ENCODE measurements at regions not wholly inside any gene's neighbourhood (a gene's known extent, or its start where the extent isn't known, plus 50 kb on each side); places are given as distances from the start of the nearest gene placed in this dataset.

- no peak overlapping the region for H2AFZ ChIP-seq (replicated peaks)
- no peak overlapping the region for H3K9ac ChIP-seq
- H3F3A ChIP-seq (ENCODE audit: low read depth), result no peaks in the 10 kb centered on the region
- H3K27ac Mint-ChIP-seq, result no peak overlapping the region
- H3K36me3 ChIP-seq, result no peaks in the 10 kb centered on the region
- no peak overlapping the region for H3K4me3 ChIP-seq
- no peak for DNase-seq (ENCODE audit: low spot score)
- H3K4me1 ChIP-seq, result peaks cover 14% of the 10 kb centered on the region
- no peaks in the 10 kb centered on the region for H3K27me3 ChIP-seq
- H3K9me3 ChIP-seq (ENCODE audit: low read depth), result no peaks in the 10 kb centered on the region
- TF ChIP-seq, protein P1, sequence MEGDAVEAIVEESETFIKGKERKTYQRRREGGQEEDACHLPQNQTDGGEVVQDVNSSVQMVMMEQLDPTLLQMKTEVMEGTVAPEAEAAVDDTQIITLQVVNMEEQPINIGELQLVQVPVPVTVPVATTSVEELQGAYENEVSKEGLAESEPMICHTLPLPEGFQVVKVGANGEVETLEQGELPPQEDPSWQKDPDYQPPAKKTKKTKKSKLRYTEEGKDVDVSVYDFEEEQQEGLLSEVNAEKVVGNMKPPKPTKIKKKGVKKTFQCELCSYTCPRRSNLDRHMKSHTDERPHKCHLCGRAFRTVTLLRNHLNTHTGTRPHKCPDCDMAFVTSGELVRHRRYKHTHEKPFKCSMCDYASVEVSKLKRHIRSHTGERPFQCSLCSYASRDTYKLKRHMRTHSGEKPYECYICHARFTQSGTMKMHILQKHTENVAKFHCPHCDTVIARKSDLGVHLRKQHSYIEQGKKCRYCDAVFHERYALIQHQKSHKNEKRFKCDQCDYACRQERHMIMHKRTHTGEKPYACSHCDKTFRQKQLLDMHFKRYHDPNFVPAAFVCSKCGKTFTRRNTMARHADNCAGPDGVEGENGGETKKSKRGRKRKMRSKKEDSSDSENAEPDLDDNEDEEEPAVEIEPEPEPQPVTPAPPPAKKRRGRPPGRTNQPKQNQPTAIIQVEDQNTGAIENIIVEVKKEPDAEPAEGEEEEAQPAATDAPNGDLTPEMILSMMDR (IDR thresholded peaks at IDR 0.05), result no peak
- no peak for TF ChIP-seq EZH2 (IDR thresholded peaks at IDR 0.05)
- TF ChIP-seq EZH2phosphoT487 (IDR thresholded peaks at IDR 0.05), result no peak
- no peak overlapping the region for H3K4me2 ChIP-seq
- H4K20me1 ChIP-seq (ENCODE audit: low read depth), result no peaks in the 10 kb centered on the region
- H3K36me3 Mint-ChIP-seq, result no peaks in the 10 kb centered on the region
- no peaks in the 10 kb centered on the region for H3K27me3 Mint-ChIP-seq (ENCODE audit: insufficient read depth, low read depth)
- no peaks in the 10 kb centered on the region for H3K79me2 ChIP-seq (ENCODE audit: low read depth)
- H3K27ac ChIP-seq, result no peak overlapping the region
- peaks cover 9% of the 10 kb centered on the region for H3K9me3 Mint-ChIP-seq
- H3K4me3 Mint-ChIP-seq, result no peak overlapping the region
- H3K4me1 Mint-ChIP-seq, result peaks cover 4% of the 10 kb centered on the region
These were observed 784.4 kb upstream of the CELF2 start for GRCh38 chr10:10233229-10233628.

DNA sequence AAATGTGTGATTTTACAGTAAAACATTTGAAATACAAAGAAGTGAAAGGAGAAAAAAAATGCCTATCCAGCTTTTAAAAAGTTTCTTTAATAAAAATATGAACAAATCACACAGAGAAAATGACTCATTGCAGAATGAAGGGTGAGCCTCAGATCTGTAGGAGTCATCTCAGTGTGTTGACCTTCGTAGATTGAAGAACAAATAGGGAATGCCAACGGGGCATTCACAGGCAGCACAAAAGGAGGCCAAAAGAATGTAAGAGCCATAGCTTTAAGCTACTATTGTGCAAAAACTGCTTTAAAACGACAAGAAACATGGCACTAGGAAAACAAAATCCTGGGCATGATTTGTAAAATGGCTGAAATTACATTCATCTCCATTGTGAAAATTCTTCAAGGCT lies 782.7 kb upstream of the CELF2 start:
- Mint-ChIP-seq H3K36me3 (no peaks in the 10 kb centered on the region), H3K4me3 (no peak overlapping the region), H3K9me3 (peaks cover 4% of the 10 kb centered on the region), H3K27me3 (ENCODE audit: insufficient read depth, low read depth) (no peaks in the 10 kb centered on the region), H3K4me1 (peaks cover 2% of the 10 kb centered on the region), H3K27ac (no peak overlapping the region)
- Histone ChIP-seq H3K4me3 (no peak overlapping the region), H3K9ac (no peak overlapping the region), H2AFZ (replicated peaks) (no peak overlapping the region), H3K36me3 (no peaks in the 10 kb centered on the region), H4K20me1 (ENCODE audit: low read depth) (no peaks in the 10 kb centered on the region), H3K9me3 (ENCODE audit: low read depth) (no peaks in the 10 kb centered on the region), H3K27ac (no peak overlapping the region), H3K79me2 (ENCODE audit: low read depth) (no peaks in the 10 kb centered on the region), H3K27me3 (no peaks in the 10 kb centered on the region), H3K4me2 (peak overlapping the region; percentile 63), H3F3A (ENCODE audit: low read depth) (no peaks in the 10 kb centered on the region), H3K4me1 (peaks cover 14% of the 10 kb centered on the region)
- DNase-seq (ENCODE audit: low spot score), result peak; percentile 54
- TF ChIP-seq EZH2phosphoT487 (IDR thresholded peaks at IDR 0.05) (no peak), EZH2 (IDR thresholded peaks at IDR 0.05) (no peak)
- TF ChIP-seq, protein P1 (IDR thresholded peaks at IDR 0.05), result no peak

DNA sequence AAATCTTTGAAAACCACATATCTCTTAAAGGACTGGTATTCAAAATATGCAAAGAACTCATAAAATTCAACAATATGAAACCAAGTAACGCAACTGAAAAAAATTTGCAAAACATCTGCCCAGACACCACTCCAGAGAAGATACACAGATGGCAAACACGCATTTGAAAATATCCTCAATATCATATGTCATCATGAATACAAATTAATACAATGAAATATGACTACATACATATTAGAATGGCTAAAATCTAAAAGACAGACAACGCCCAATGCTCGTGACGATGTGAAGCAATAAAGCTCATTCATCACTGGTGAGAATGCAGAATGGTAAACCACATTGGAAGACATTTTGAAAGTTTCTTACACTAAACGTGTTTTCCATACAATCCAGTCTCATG lies 770.1 kb upstream of the CELF2 start:
- Mint-ChIP-seq H3K36me3 (no peaks in the 10 kb centered on the region), H3K27ac (no peak overlapping the region), H3K4me1 (no peaks in the 10 kb centered on the region), H3K9me3 (peaks cover 2% of the 10 kb centered on the region), H3K27me3 (ENCODE audit: insufficient read depth, low read depth) (no peaks in the 10 kb centered on the region), H3K4me3 (no peak overlapping the region)
- Histone ChIP-seq H3K4me3 (no peak overlapping the region), H3K27me3 (no peaks in the 10 kb centered on the region), H3K9me3 (ENCODE audit: low read depth) (no peaks in the 10 kb centered on the region), H3K27ac (no peak overlapping the region), H3K4me1 (no peaks in the 10 kb centered on the region), H3K4me2 (no peak overlapping the region), H4K20me1 (ENCODE audit: low read depth) (no peaks in the 10 kb centered on the region), H3F3A (ENCODE audit: low read depth) (no peaks in the 10 kb centered on the region), H2AFZ (replicated peaks) (no peak overlapping the region), H3K36me3 (no peaks in the 10 kb centered on the region), H3K79me2 (ENCODE audit: low read depth) (no peaks in the 10 kb centered on the region), H3K9ac (no peak overlapping the region)
- no peak for DNase-seq (ENCODE audit: low spot score)
- no peak for TF ChIP-seq EZH2phosphoT487 (IDR thresholded peaks at IDR 0.05)

DNA sequence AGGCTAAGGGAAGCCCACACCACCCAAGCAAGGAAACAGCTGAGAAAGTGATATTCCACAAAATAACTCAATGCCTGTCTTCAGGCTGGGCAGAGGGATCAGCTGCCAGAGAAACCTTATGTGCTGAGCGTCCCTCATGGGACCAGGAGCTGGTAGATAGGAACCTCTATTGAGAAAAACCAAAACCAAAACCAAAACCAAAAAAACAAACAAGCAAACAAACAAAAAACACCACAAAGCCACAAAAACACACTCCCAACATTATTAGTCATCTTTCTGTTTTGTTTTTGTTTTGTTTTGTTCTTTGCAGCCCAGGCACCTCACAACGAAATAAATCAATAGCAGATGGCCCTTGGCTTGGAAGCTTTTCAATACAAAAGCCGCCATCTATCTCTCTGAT lies 760.8 kb upstream of the CELF2 start:
- Histone ChIP-seq H3K9ac (no peak overlapping the region), H4K20me1 (ENCODE audit: low read depth) (no peaks in the 10 kb centered on the region), H3K4me3 (no peak overlapping the region), H2AFZ (replicated peaks) (no peak overlapping the region), H3F3A (ENCODE audit: low read depth) (no peaks in the 10 kb centered on the region), H3K79me2 (ENCODE audit: low read depth) (no peaks in the 10 kb centered on the region), H3K9me3 (ENCODE audit: low read depth) (no peaks in the 10 kb centered on the region), H3K27ac (no peak overlapping the region), H3K4me2 (no peak overlapping the region), H3K27me3 (no peaks in the 10 kb centered on the region), H3K4me1 (no peaks in the 10 kb centered on the region), H3K36me3 (no peaks in the 10 kb centered on the region)
- Mint-ChIP-seq H3K27me3 (ENCODE audit: insufficient read depth, low read depth) (no peaks in the 10 kb centered on the region), H3K9me3 (no peaks in the 10 kb centered on the region), H3K27ac (no peak overlapping the region), H3K36me3 (no peaks in the 10 kb centered on the region), H3K4me3 (no peak overlapping the region), H3K4me1 (peaks cover 10% of the 10 kb centered on the region)
- no peak for TF ChIP-seq EZH2phosphoT487 (IDR thresholded peaks at IDR 0.05)
- no peak for DNase-seq (ENCODE audit: low spot score)

All from neural progenitor cell (in vitro differentiated cells).